Psoas muscle (tissue), 7 donors: ENCODE measurements at regions not wholly inside any gene's neighbourhood (a gene's known extent, or its start where the extent isn't known, plus 50 kb on each side); places are given as distances from the start of the nearest gene placed in this dataset.
A peak's percentile ranks its signal among the peaks of the same experiment; 100 is the strongest.
"Not testable (repeated sequence)": the region's sequence is repeated elsewhere in the genome, so short reads cannot be mapped to it uniquely, and the experiment has no call there.

ENCODE experiments used
- ATAC-seq, 4 donors: fragments of 200-7000 bp; cut with Tn5 transposase; one replicate each; pipeline ENCODE4 v1.9.1; 2020; ENCODE audit warnings: moderate library complexity in 3 of 4, mild to moderate bottlenecking in 2 of 4
- DNase-seq, 2 donors: peaks; one replicate each; pipeline ENCODE4 v3.0.0-alpha.2; 2020
- H3K27ac ChIP-seq: fragments of 200-600 bp; one replicate; pipeline ENCODE4 v1.8.0; 2022
- H3K27me3 ChIP-seq, 3 donors: fragments of 200-600 bp in 1 of 3; one replicate each; pipeline versions ENCODE4 v1.6.1 to v1.8.0; 2013 to 2022; ENCODE audit warnings: low read length in 2 of 3, mild to moderate bottlenecking in 2 of 3, moderate library complexity in 1 of 3; ENCODE audit not compliant: insufficient read depth in 3 of 3
- H3K36me3 ChIP-seq, 2 donors: fragments of 200-600 bp in 1 of 2; one replicate each; pipeline versions ENCODE4 v1.6.1 to v1.8.0; 2013 to 2022; ENCODE audit warnings: low read depth in 1 of 2, mild to moderate bottlenecking in 1 of 2, moderate library complexity in 1 of 2; ENCODE audit not compliant: insufficient read depth in 1 of 2
- H3K4me1 ChIP-seq: fragments of 200-600 bp; one replicate; pipeline ENCODE4 v1.8.0; 2022
- H3K4me3 ChIP-seq: fragments of 200-600 bp; one replicate; pipeline ENCODE4 v1.8.0; 2022; ENCODE audit warnings: mild to moderate bottlenecking
- H3K9me3 ChIP-seq: fragments of 200-600 bp; one replicate; pipeline ENCODE4 v1.8.0; 2022
- WGBS, 3 donors: extraction: QIAGEN DNeasy Blood & Tissue Kit; methylation state at CpG; one replicate each; pipeline versions ENCODE4 v1.1.6 to v1.1.7; 2013; 5-methylcytosine and 5-hydroxymethylcytosine counted together
- intact Hi-C, 2 donors: fragments of 100-400 bp; cut with DNase I; formaldehyde crosslinking; loops; one replicate each; pipeline versions ENCODE4 v1.11.0 to v1.14.2; 2022
- TF ChIP-seq, protein P1 (sequence below): fragments of 200-600 bp; IDR thresholded peaks from one replicate; pipeline ENCODE4 v1.8.0; 2022; ENCODE audit warnings: antibody characterized with exemption
- donor health status: healthy with polysubstance abuse.
- donor health status: DM: no; HTN: no; CAD: no; lungs with moderate emphysema.
- donor health status: Bipolar disorder and iron deficiency.
- donor health status: healthy.
- donor health status: DM: yes; HTN: yes; CAD: no.
- donor health status: DM: no; HTN: no; CAD: no.
- donor health status: DM: yes; HTN: yes; CAD: no.

DNA sequence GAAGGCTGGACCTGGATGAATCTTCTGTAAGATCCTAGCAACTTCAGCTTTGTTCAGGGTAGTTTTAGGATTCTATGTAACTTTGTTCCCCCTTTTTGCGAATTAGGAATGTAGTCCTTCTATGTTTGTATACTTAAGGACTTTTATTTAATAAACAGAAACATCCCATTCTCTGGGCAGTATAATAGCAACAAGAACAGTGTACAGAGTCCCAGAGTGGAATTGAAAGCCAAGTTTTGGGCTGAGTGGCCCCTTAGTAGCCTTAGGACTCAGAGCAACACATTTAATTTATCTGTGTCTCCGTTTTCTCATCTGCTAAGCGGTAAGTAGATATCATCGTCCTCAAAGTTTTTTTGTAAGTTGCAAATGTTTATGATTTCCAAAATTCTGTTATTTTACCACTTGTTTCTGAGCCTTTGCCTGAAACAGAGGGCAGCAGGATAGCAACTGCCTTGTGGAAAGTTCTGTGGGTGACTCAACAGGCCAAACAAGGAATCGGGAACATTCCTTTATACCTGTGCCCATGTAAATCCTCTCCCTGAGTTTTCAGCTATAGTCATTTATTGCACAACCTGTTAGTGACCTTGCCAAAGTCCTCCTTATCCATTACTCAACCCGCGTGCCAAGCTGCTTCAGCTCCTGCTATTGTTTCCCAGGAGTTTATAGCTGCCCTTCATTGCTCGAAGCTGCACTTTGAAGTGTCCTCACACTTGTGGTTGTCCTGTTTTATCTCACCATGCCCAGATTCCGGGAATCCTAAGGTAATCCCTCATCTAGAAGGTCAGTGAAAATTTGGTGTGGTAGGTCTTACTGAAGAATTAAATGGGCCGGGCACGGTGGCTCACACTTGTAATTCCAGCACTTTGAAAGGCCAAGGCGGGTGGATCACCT lies 199.1 kb upstream of the AHR start:
- Histone ChIP-seq H3K4me3 (no peak overlapping the region), H3K27ac (no peak overlapping the region), H3K9me3 (no peaks in the 10 kb centered on the region), H3K4me1 (no peaks in the 10 kb centered on the region), H3K36me3 (no peaks in the 10 kb centered on the region), H3K27me3 (peaks cover 0 to 2% (median 0%) of the 10 kb centered on the region in 3 donors)
- no peak for ATAC-seq
- DNase-seq: peak in 1 of 2 donors; percentile 30
- TF ChIP-seq, protein P1, sequence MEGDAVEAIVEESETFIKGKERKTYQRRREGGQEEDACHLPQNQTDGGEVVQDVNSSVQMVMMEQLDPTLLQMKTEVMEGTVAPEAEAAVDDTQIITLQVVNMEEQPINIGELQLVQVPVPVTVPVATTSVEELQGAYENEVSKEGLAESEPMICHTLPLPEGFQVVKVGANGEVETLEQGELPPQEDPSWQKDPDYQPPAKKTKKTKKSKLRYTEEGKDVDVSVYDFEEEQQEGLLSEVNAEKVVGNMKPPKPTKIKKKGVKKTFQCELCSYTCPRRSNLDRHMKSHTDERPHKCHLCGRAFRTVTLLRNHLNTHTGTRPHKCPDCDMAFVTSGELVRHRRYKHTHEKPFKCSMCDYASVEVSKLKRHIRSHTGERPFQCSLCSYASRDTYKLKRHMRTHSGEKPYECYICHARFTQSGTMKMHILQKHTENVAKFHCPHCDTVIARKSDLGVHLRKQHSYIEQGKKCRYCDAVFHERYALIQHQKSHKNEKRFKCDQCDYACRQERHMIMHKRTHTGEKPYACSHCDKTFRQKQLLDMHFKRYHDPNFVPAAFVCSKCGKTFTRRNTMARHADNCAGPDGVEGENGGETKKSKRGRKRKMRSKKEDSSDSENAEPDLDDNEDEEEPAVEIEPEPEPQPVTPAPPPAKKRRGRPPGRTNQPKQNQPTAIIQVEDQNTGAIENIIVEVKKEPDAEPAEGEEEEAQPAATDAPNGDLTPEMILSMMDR: no peak
- intact Hi-C loops: no loop called here
- WGBS, 3 donors: 80 to 84% (median 84%) methylated on average over 12 of the region's 12 CpGs

DNA sequence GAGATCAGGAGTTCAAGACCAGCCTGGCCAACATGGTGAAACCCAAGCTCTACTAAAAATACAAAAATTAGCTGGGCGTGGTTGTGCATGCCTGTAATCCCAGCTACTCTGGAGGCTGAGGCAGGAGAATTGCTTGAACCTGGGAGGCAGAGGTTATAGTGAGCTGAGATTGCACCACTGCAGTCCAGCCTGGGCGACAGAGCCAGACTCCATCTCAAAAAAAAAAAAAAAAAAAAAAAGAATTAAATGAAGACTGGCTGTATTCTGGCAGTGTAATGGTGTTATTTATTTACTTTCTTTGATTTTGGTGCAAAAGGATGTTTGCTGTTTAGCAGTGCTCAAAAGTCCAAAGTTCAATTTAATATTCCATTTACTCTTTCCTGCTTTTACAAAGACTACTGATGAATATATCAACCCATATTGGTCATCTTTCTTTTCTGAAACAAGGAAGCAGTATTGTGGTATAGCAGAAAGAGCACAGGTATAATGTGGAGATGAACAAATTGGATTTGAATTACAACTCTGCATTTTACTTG lies 198.4 kb upstream of the AHR start:
- DNase-seq, H3K4me1 ChIP-seq, H3K27me3 ChIP-seq, ATAC-seq, H3K9me3 ChIP-seq, H3K4me3 ChIP-seq, H3K27ac ChIP-seq, intact Hi-C loops, H3K36me3 ChIP-seq: not testable (repeated sequence)
- WGBS, 3 donors: 82 to 98% (median 83%) methylated on average over 2 of the region's 2 CpGs

DNA sequence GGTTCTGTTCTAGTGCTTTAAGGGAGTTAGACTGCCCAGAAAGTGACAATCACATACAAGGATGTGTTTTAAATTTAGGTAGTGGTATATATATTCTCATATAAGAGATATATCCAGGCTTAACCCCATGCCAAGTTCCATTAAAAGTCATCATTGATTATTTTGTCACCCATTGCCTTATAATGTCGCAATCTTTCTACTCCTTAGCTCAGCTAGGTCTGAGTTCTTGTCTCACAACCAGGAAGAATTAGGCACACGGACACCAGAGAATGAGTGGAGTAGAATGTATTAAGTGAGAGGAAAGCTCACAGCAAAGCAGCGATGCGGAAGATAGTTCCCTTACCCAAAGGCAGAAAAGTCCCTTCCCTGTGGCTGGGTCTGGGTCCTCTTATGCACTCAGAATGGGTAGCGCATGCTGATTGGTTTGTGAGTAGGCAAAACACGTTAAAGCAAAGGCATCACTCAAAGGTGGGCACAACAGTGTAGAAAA lies 197.2 kb upstream of the AHR start:
- ATAC-seq: no peak
- no peak for DNase-seq
- Histone ChIP-seq H3K36me3 (no peaks in the 10 kb centered on the region), H3K4me3 (no peak overlapping the region), H3K9me3 (no peaks in the 10 kb centered on the region), H3K4me1 (no peaks in the 10 kb centered on the region), H3K27me3 (peaks cover 0 to 2% (median 0%) of the 10 kb centered on the region in 3 donors), H3K27ac (no peak overlapping the region)
- TF ChIP-seq, protein P1: no peak
- 88 to 95% (median 92%) methylated on average over 6 of the region's 6 CpGs for WGBS, 3 donors
- intact Hi-C loops: no loop called here

DNA sequence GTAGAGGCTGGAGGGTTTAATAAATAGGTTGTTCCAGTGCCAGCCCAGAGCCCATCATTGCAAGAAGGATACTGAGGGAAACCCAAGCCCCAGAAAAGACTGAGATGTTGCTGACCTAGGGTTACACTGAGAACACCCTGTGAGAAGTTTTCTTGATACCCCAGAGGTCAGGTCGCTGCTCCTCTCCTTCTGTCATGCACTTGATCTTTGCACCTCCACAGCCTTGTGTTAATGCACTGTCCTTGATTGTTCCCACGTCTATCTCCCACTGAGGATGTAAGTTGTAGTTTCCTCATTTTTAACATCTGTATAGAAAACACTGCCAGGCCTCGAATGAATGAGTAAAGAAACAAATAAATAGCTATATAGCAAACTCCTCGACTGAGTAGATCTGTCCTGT lies 195.3 kb upstream of the AHR start:
- intact Hi-C loops: no loop called here
- no peak for ATAC-seq
- H3K4me1 ChIP-seq: no peaks in the 10 kb centered on the region

DNA sequence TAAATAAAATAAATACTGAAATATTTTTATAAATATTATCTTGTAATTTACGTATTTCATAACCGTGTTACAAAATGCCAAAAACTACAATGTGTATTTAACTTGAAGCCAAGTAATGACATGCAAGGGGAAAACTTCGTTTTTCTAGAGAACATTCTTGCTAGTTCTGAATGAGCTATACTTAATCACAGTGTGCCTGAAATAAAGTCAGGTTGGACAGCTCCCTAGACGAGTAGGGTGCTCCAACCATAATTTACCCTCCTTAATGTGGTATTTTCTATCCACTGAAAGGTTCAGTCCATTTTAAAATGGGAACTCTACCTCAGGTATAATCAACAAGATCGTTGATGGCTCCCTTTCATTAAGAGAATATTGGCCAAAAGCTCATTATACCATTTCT lies 194.5 kb upstream of the AHR start:
- no peak for ATAC-seq
- WGBS, 3 donors: 48 to 54% (median 50%) methylated on average over 5 of the region's 5 CpGs
- Histone ChIP-seq H3K36me3 (no peaks in the 10 kb centered on the region), H3K4me1 (no peaks in the 10 kb centered on the region), H3K4me3 (no peak overlapping the region), H3K27me3 (no peaks in the 10 kb centered on the region), H3K9me3 (no peaks in the 10 kb centered on the region), H3K27ac (no peak overlapping the region)
- DNase-seq: no peak
- TF ChIP-seq, protein P1: no peak
- intact Hi-C loops: no loop called here

More for the DNA sequence above, 195.3 kb upstream of the AHR start:
- WGBS, 3 donors: 39 to 43% (median 42%) methylated on average over 4 of the region's 4 CpGs
- Histone ChIP-seq H3K27ac (no peak overlapping the region), H3K9me3 (no peaks in the 10 kb centered on the region), H3K36me3 (no peaks in the 10 kb centered on the region), H3K4me3 (no peak overlapping the region), H3K27me3 (no peaks in the 10 kb centered on the region)
- no peak for DNase-seq
- TF ChIP-seq, protein P1: no peak
